HepG2 (cell line): ENCODE measurements at regions not wholly inside any gene's neighbourhood (a gene's known extent, or its start where the extent isn't known, plus 50 kb on each side); places are given as distances from the start of the nearest gene placed in this dataset.
A peak's percentile ranks its signal among the peaks of the same experiment; 100 is the strongest.

Source experiments
- BCL3 ChIP-seq: sonication (generic); formaldehyde crosslinking; IDR thresholded peaks from 2 replicates; pipeline ENCODE4 v1.5.1; 2020; ENCODE audit warnings: mild to moderate bottlenecking, missing genetic modification reagents, moderate library complexity
- HNF4G ChIP-seq, 2 experiments: sonication (generic) in 1 of 2; formaldehyde crosslinking in 1 of 2; IDR thresholded peaks; 2 replicates each; pipeline versions ENCODE4 v1.4.0 to v1.6.1; 2011 to 2020; ENCODE audit warnings: borderline replicate concordance in 2 of 2, low read depth in 2 of 2, mild to moderate bottlenecking in 2 of 2, low read length in 1 of 2, missing genetic modification reagents in 1 of 2, moderate library complexity in 1 of 2
- YY1 ChIP-seq: IDR thresholded peaks from 2 replicates; pipeline ENCODE4 v1.6.1; 2011; ENCODE audit warnings: low read length, low read depth, moderate library complexity, mild to moderate bottlenecking; ENCODE audit not compliant: insufficient read depth, insufficient replicate concordance
- ZBTB10 ChIP-seq: sonication (generic); formaldehyde crosslinking; IDR thresholded peaks from 2 replicates; pipeline ENCODE4 v1.4.0; 2020; ENCODE audit warnings: missing genetic modification reagents, borderline replicate concordance
- ZFP91 ChIP-seq: sonication (generic); formaldehyde crosslinking; IDR thresholded peaks from 2 replicates; pipeline ENCODE4 v1.9.0; 2022; ENCODE audit warnings: missing genetic modification reagents, mild to moderate bottlenecking, borderline replicate concordance
- ZNF513 ChIP-seq: sonication (generic); formaldehyde crosslinking; conservative IDR thresholded peaks from 2 replicates; pipeline ENCODE4 v1.5.0; 2020; ENCODE audit warnings: missing genetic modification reagents

- TF ChIP-seq ZNF513 (CRISPR knock-in tag) (no peak), BCL3 (CRISPR knock-in tag) (no peak), YY1 (no peak), ZFP91 (CRISPR knock-in tag) (0 out of 2 replicates have a peak, but pooled peaks have one; percentile 3), HNF4G (IDR thresholded peaks at IDR 0.05; ENCODE audit: borderline replicate concordance, low read depth, low read length) (no peak), HNF4G (CRISPR knock-in tag; IDR thresholded peaks at IDR 0.05; ENCODE audit: borderline replicate concordance, low read depth) (no peak), ZBTB10 (CRISPR knock-in tag) (no peak)
- TF ChIP-seq, all 625 proteins: peak for 18
Observed at GRCh38 chr2:8623958-8624591, 57.8 kb upstream of the ID2 start (continued).
